RWPE2 (cell line): ENCODE measurements at regions not wholly inside any gene's neighbourhood (a gene's known extent, or its start where the extent isn't known, plus 50 kb on each side); places are given as distances from the start of the nearest gene placed in this dataset.
"Not testable (repeated sequence)": the region's sequence is repeated elsewhere in the genome, so short reads cannot be mapped to it uniquely, and the experiment has no call there.

ENCODE experiments used
- ATAC-seq: fragments of 200-7000 bp; cut with Tn5 transposase; 3 replicates; pipeline ENCODE4 v1.9.1; 2021; ENCODE audit warnings: low read depth
- DNase-seq: peaks from one replicate; pipeline ENCODE4 v3.0.0-alpha.2; 2020; ENCODE audit warnings: low spot score
- H3K27ac ChIP-seq: fragments of 450-650 bp; 2 replicates; pipeline ENCODE4 v1.5.1; 2017; ENCODE audit warnings: mild to moderate bottlenecking; ENCODE audit not compliant: poor library complexity, severe bottlenecking
- H3K27me3 ChIP-seq: fragments of 250-450 bp; sonication (Bioruptor Pico); 2 replicates; pipeline ENCODE4 v1.5.1; 2021; ENCODE audit warnings: mild to moderate bottlenecking, moderate library complexity; ENCODE audit not compliant: insufficient read depth, poor library complexity, severe bottlenecking
- H3K36me3 ChIP-seq: fragments of 250-450 bp; sonication (Bioruptor Pico); 2 replicates; pipeline ENCODE4 v1.5.1; 2020; ENCODE audit warnings: low read depth, mild to moderate bottlenecking, moderate library complexity
- H3K4me1 ChIP-seq: fragments of 250-450 bp; sonication (Bioruptor Pico); 2 replicates; pipeline ENCODE4 v1.5.1; 2021; ENCODE audit warnings: mild to moderate bottlenecking, moderate library complexity; ENCODE audit not compliant: insufficient read depth, poor library complexity, severe bottlenecking
- H3K4me3 ChIP-seq: fragments of 250-450 bp; sonication (Bioruptor Pico); 2 replicates; pipeline ENCODE4 v1.5.1; 2021; ENCODE audit warnings: mild to moderate bottlenecking, moderate library complexity; ENCODE audit not compliant: severe bottlenecking
- H3K9me3 ChIP-seq: fragments of 250-450 bp; sonication (Bioruptor Pico); 2 replicates; pipeline ENCODE4 v1.5.1; 2021; ENCODE audit warnings: mild to moderate bottlenecking, moderate library complexity; ENCODE audit not compliant: severe bottlenecking
- CTCF ChIP-seq: fragments of 450-650 bp; IDR thresholded peaks from one replicate; pipeline ENCODE4 v1.5.1; 2017; ENCODE audit warnings: mild to moderate bottlenecking, moderate library complexity; ENCODE audit not compliant: poor library complexity, severe bottlenecking

DNA sequence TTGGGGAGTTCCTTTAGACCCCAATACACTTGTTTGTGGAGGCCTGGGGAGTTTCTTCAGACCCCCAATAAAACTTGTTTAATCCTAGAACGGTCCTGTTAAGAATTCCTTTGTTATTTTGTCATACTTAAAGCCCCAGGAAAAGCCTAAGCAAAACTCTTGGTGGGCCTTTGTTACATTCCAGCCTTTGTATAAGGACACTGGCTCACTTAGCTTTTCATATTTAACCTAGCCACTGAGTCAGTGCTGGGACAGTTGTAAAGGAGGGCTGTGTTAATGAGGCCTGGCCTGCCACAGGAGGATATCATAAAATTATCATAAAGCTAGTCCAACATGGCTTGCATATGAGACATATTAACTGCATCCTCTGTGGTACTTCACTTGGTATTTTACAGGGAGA lies 760.1 kb downstream of the ZNF385D start:
- ATAC-seq (no peak), DNase-seq (no peak)
- no peaks in the 10 kb centered on the region for H3K9me3 ChIP-seq
- H3K27me3 ChIP-seq: no peaks in the 10 kb centered on the region
- H3K4me1 ChIP-seq: no peaks in the 10 kb centered on the region
- H3K4me3 ChIP-seq: no peak overlapping the region
- no peak overlapping the region for H3K27ac ChIP-seq
- H3K36me3 ChIP-seq: no peaks in the 10 kb centered on the region
- TF ChIP-seq CTCF: no peak

GRCh38 chr3:20989653-20990052 lies 761.4 kb downstream of the ZNF385D start:
- H3K9me3 ChIP-seq, H3K27me3 ChIP-seq, H3K36me3 ChIP-seq, H3K27ac ChIP-seq, H3K4me3 ChIP-seq, ATAC-seq, H3K4me1 ChIP-seq, DNase-seq: not testable (repeated sequence)

DNA sequence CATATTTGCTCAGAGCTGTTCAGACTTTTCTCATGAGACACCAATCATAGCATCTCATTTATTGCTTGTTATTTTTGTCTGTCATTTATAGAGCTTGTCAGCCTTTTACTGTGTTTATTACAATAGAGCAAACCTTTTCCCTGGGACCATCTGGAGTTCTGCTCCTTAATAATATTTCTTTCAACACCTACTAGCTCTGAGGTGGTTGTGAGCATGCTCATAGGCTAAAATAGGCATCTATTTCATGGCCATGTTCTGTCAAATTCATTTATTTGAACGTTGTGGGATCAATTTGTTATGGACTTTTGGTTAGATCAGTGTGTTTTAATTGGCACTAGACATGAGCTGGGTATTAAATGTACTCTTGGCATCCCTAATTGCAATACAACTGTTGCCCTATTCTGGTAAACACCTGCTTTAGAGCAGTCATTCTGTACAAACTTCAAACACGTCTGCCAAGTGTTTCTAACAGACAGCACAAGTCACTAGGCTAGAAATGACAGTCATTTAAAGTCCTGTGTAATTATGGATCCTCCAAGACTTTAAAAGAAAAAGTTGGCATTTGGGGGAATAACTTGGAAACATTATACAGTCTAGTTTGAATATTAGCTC lies 766.3 kb downstream of the ZNF385D start:
- no peaks in the 10 kb centered on the region for H3K4me1 ChIP-seq
- no peak for ATAC-seq
- no peak overlapping the region for H3K27ac ChIP-seq
- DNase-seq: no peak
- TF ChIP-seq CTCF: no peak
- H3K4me3 ChIP-seq: no peak overlapping the region
- no peaks in the 10 kb centered on the region for H3K27me3 ChIP-seq
- H3K36me3 ChIP-seq: no peaks in the 10 kb centered on the region
- H3K9me3 ChIP-seq: no peaks in the 10 kb centered on the region

GRCh38 chr3:20975188-20975651 lies 775.8 kb downstream of the ZNF385D start:
- Histone ChIP-seq H3K4me1 (no peaks in the 10 kb centered on the region), H3K9me3 (no peaks in the 10 kb centered on the region), H3K27me3 (no peaks in the 10 kb centered on the region), H3K27ac (no peak overlapping the region), H3K36me3 (no peaks in the 10 kb centered on the region), H3K4me3 (no peak overlapping the region)
- no peak for DNase-seq
- ATAC-seq: no peak
- TF ChIP-seq CTCF: no peak

- no peaks in the 10 kb centered on the region for H3K27me3 ChIP-seq
- ATAC-seq: no peak
- TF ChIP-seq CTCF: no peak
These were observed 776.6 kb downstream of the ZNF385D start for GRCh38 chr3:20974396-20974795.

DNA sequence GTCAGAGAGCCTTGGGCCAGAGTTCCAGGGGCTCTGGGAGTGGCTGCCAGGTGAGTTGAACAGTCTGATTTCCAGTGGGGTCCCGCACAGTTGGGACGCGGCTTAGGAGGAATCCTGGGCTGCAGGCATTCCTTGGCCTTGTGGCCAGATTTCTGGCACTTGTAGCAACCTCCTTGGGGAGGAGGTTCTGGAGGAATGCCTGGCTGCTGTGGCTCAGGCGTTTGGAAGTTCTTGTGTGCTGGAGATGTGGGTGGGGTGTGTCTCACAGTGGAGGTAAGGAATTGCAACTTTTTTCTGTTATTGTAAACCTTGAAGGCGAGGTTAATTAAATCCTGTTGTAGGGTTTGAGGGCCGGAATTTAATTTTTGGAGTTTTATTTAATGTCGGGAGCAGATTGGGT lies 780.2 kb downstream of the ZNF385D start:
- H3K4me3 ChIP-seq, H3K27me3 ChIP-seq, ATAC-seq, H3K9me3 ChIP-seq, DNase-seq, H3K27ac ChIP-seq, H3K4me1 ChIP-seq, H3K36me3 ChIP-seq: not testable (repeated sequence)

More at GRCh38 chr3:20974396-20974795, 776.6 kb downstream of the ZNF385D start:
- H3K4me3 ChIP-seq: no peak overlapping the region
- H3K27ac ChIP-seq: no peak overlapping the region
- H3K9me3 ChIP-seq: no peaks in the 10 kb centered on the region
- no peak for DNase-seq
- H3K4me1 ChIP-seq: no peaks in the 10 kb centered on the region
- no peaks in the 10 kb centered on the region for H3K36me3 ChIP-seq

DNA sequence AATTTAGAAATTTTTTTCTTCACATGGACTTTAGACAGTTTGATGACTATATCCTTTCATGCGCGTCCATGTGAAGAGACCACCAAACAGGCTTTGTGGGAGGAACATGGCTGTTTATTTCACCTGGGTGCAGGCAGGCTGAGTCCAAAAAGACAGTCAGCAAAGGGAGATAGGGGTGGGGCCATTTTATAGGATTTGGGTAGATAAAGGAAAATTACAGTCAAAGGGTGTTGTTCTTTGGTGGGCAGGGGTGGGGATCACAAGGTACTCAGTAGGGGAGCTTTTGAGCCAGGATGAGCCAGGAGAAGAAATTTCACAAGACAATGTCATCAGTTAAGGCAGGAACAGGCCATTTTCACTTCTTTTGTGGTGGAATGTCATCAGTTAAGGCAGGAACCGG lies 781.5 kb upstream of the SGO1 start:
- not testable (repeated sequence) for H3K4me3 ChIP-seq, H3K27ac ChIP-seq, H3K36me3 ChIP-seq, H3K4me1 ChIP-seq, H3K9me3 ChIP-seq, ATAC-seq, H3K27me3 ChIP-seq, DNase-seq
